NCI-H2171 treated with DMSO at 0.1 percent for 48 hours (cell line): ENCODE measurements at regions not wholly inside any gene's neighbourhood (a gene's known extent, or its start where the extent isn't known, plus 50 kb on each side); places are given as distances from the start of the nearest gene placed in this dataset.

Experiments
- DNase-seq: peaks from one replicate; lab custom pipeline; 2025; lab: John Stamatoyannopoulos, UW

- no peak for DNase-seq
These were observed 95.1 kb upstream of the CNTNAP4 start for GRCh38 chr16:76182041-76182635.

- no peak for DNase-seq
These were observed 93.6 kb upstream of the CNTNAP4 start for GRCh38 chr16:76183647-76184046.

- DNase-seq, result no peak
These were observed 87.1 kb upstream of the CNTNAP4 start for GRCh38 chr16:76190057-76190456.

GRCh38 chr16:76190480-76190879, 86.7 kb upstream of the CNTNAP4 start:
- no peak for DNase-seq

- DNase-seq, result no peak
These were observed 83.1 kb upstream of the CNTNAP4 start for GRCh38 chr16:76193906-76194615.

- DNase-seq, result no peak
These were observed 82.6 kb upstream of the CNTNAP4 start for GRCh38 chr16:76194616-76195015.

GRCh38 chr16:76195056-76195455, 82.1 kb upstream of the CNTNAP4 start:
- no peak for DNase-seq

- no peak for DNase-seq
These were observed 81.6 kb upstream of the CNTNAP4 start for GRCh38 chr16:76195648-76196047.

- no peak for DNase-seq
These were observed 79.3 kb upstream of the CNTNAP4 start for GRCh38 chr16:76197900-76198299.

GRCh38 chr16:76199681-76200220, 77.5 kb upstream of the CNTNAP4 start:
- no peak for DNase-seq

GRCh38 chr16:76201385-76201784, 75.8 kb upstream of the CNTNAP4 start:
- no peak for DNase-seq

GRCh38 chr16:76204249-76204648, 73.0 kb upstream of the CNTNAP4 start:
- DNase-seq, result no peak

- no peak for DNase-seq
These were observed 69.9 kb upstream of the CNTNAP4 start for GRCh38 chr16:76207270-76207669.

GRCh38 chr16:76210157-76210556, 67.0 kb upstream of the CNTNAP4 start:
- no peak for DNase-seq

GRCh38 chr16:76213860-76214259, 63.3 kb upstream of the CNTNAP4 start:
- DNase-seq, result no peak

GRCh38 chr16:76214856-76215255, 62.3 kb upstream of the CNTNAP4 start:
- no peak for DNase-seq

GRCh38 chr16:76222087-76222486, 55.1 kb upstream of the CNTNAP4 start:
- no peak for DNase-seq

- DNase-seq, result no peak
These were observed 54.3 kb upstream of the CNTNAP4 start for GRCh38 chr16:76222853-76223252.

GRCh38 chr16:76226011-76226410, 51.2 kb upstream of the CNTNAP4 start:
- no peak for DNase-seq

- no peak for DNase-seq
These were observed 50.7 kb upstream of the CNTNAP4 start for GRCh38 chr16:76226481-76226880.
